H1 (cell line): ENCODE measurements at regions not wholly inside any gene's neighbourhood (a gene's known extent, or its start where the extent isn't known, plus 50 kb on each side); places are given as distances from the start of the nearest gene placed in this dataset.

ENCODE experiments used
- CTCF ChIA-PET: fragments of 300-600 bp; sonication (Branson Sonifier 250); formaldehyde crosslinking; loops from one replicate; lab custom pipeline; 2021; ENCODE audit not compliant: partially characterized antibody; lab: Charles Lee
- POLR2A ChIA-PET: fragments of 300-600 bp; sonication (Branson Sonifier 250); formaldehyde crosslinking; loops from one replicate; lab custom pipeline; 2021; ENCODE audit warnings: inconsistent platforms; ENCODE audit not compliant: partially characterized antibody; lab: Charles Lee
- DNase-seq, 2 experiments: peaks; one replicate each; pipeline versions ENCODE4 v3.0.0 to v3.0.0-alpha.2; 2010 to 2022; ENCODE audit warnings: low spot score in 2 of 2, low read depth in 1 of 2, mixed read lengths in 1 of 2
- FAIRE-seq: peaks from 2 replicates; lab custom pipeline; 2011; peaks lifted over from hg19 to GRCh38; lab: Jason Lieb, UNC
- H2AFZ ChIP-seq: 2 replicates; pipeline ENCODE4 v1.8.1; 2012; ENCODE audit warnings: low read length, inconsistent platforms
- H2AK5ac ChIP-seq: 2 replicates; pipeline ENCODE4 v1.6.1; 2013; ENCODE audit warnings: low read depth, low read length
- H2BK120ac ChIP-seq: replicated peaks from 2 replicates; pipeline ENCODE3; 2013; ENCODE audit warnings: low read depth, low read length, inconsistent platforms
- H2BK12ac ChIP-seq: 2 replicates; pipeline ENCODE4 v1.6.1; 2013; ENCODE audit warnings: low read depth, low read length
- H2BK15ac ChIP-seq: 2 replicates; pipeline ENCODE4 v1.6.1; 2013; ENCODE audit warnings: low read length
- H2BK20ac ChIP-seq: 2 replicates; pipeline ENCODE4 v1.6.1; 2013; ENCODE audit warnings: low read length
- H2BK5ac ChIP-seq: 2 replicates; pipeline ENCODE4 v1.6.1; 2013; ENCODE audit warnings: low read depth, low read length
- H3K14ac ChIP-seq: 2 replicates; pipeline ENCODE4 v1.6.1; 2013; ENCODE audit warnings: inconsistent platforms; ENCODE audit not compliant: insufficient read length
- H3K18ac ChIP-seq: 2 replicates; pipeline ENCODE4 v1.6.1; 2013; ENCODE audit warnings: low read length; ENCODE audit errors: extremely low read depth
- H3K23ac ChIP-seq: 2 replicates; pipeline ENCODE4 v1.6.1; 2013; ENCODE audit warnings: inconsistent platforms; ENCODE audit not compliant: insufficient read length
- H3K23me2 ChIP-seq: 2 replicates; pipeline ENCODE4 v1.6.1; 2013; ENCODE audit warnings: low read depth, low read length
- H3K27ac ChIP-seq: 2 replicates; pipeline ENCODE4 v1.6.1; 2011; ENCODE audit warnings: low read depth, low read length, inconsistent platforms
- H3K27me3 ChIP-seq, 4 experiments: replicated peaks in 1 of 4; 1 replicate in 1 of 4; 2 replicates in 3 of 4; pipeline versions ENCODE4 v1.6.1 to v1.8.1; 2011 to 2013; ENCODE audit warnings: low read length in 3 of 4, mild to moderate bottlenecking in 3 of 4, inconsistent platforms in 2 of 4, mixed read lengths in 2 of 4, moderate library complexity in 1 of 4; ENCODE audit not compliant: control insufficient read depth in 3 of 4, insufficient read depth in 3 of 4; ENCODE audit errors: extremely low read depth in 1 of 4
- H3K36me3 ChIP-seq, 4 experiments: 2 replicates each; pipeline versions ENCODE4 v1.6.1 to v1.8.1; 2011 to 2013; ENCODE audit warnings: mild to moderate bottlenecking in 4 of 4, low read length in 3 of 4, moderate library complexity in 2 of 4, control low read depth in 1 of 4, inconsistent platforms in 1 of 4; ENCODE audit not compliant: insufficient read depth in 4 of 4, control insufficient read depth in 2 of 4
- H3K4ac ChIP-seq: replicated peaks from 2 replicates; pipeline ENCODE3; 2013; ENCODE audit warnings: low read length, low read depth, mixed read lengths, inconsistent platforms; ENCODE audit not compliant: insufficient read length
- H3K4me1 ChIP-seq, 4 experiments: replicated peaks in 1 of 4; 1 replicate in 1 of 4; 2 replicates in 3 of 4; pipeline versions ENCODE4 v1.6.1 to v1.8.1; 2011 to 2013; ENCODE audit warnings: low read length in 3 of 4, inconsistent platforms in 2 of 4, mixed read lengths in 1 of 4; ENCODE audit not compliant: insufficient read depth in 4 of 4, control insufficient read depth in 3 of 4
- H3K4me2 ChIP-seq, 2 experiments: 2 replicates each; pipeline versions ENCODE4 v1.6.1 to v1.8.1; 2011 to 2013; ENCODE audit warnings: low read depth in 2 of 2, low read length in 2 of 2, control low read depth in 1 of 2, inconsistent platforms in 1 of 2, mild to moderate bottlenecking in 1 of 2; ENCODE audit not compliant: insufficient read depth in 1 of 2
- H3K4me3 ChIP-seq, 4 experiments: fragments of 200-600, 300-600 bp in 1 of 4; sonication (generic), shearing (Covaris generic), sonication (Bioruptor Twin) in 1 of 4; 2 replicates each; pipeline versions ENCODE4 v1.5.1 to v1.8.1; 2011 to 2016; ENCODE audit warnings: low read length in 4 of 4, low read depth in 3 of 4, control low read depth in 2 of 4, inconsistent platforms in 2 of 4, mild to moderate bottlenecking in 2 of 4, mixed read lengths in 1 of 4, moderate library complexity in 1 of 4; ENCODE audit not compliant: insufficient read depth in 2 of 4; ENCODE audit errors: extremely low read depth in 1 of 4
- H3K56ac ChIP-seq: replicated peaks from 2 replicates; pipeline ENCODE3; 2013; ENCODE audit warnings: low read depth, mild to moderate bottlenecking, mixed read lengths, low read length, inconsistent platforms; ENCODE audit not compliant: insufficient read length
- H3K79me1 ChIP-seq: 2 replicates; pipeline ENCODE4 v1.6.1; 2013; ENCODE audit warnings: low read depth, low read length, control low read depth
- H3K79me2 ChIP-seq, 2 experiments: 2 replicates each; pipeline versions ENCODE4 v1.6.1 to v1.8.1; 2012 to 2013; ENCODE audit warnings: low read length in 2 of 2, mild to moderate bottlenecking in 2 of 2, inconsistent platforms in 1 of 2; ENCODE audit not compliant: insufficient read depth in 2 of 2, control insufficient read depth in 1 of 2
- H3K9ac ChIP-seq, 4 experiments: replicated peaks in 1 of 4; 1 replicate in 1 of 4; 2 replicates in 3 of 4; pipeline versions ENCODE4 v1.6.1 to v1.8.1; 2011 to 2013; ENCODE audit warnings: low read depth in 3 of 4, low read length in 3 of 4, control low read depth in 2 of 4, mild to moderate bottlenecking in 2 of 4, moderate library complexity in 2 of 4, inconsistent platforms in 1 of 4; ENCODE audit errors: extremely low read depth in 1 of 4
- H3K9me3 ChIP-seq, 2 experiments: 2 replicates each; pipeline versions ENCODE4 v1.6.1 to v1.8.1; 2012 to 2013; ENCODE audit warnings: mild to moderate bottlenecking in 2 of 2, moderate library complexity in 2 of 2, control low read depth in 1 of 2, inconsistent platforms in 1 of 2, low read depth in 1 of 2, low read length in 1 of 2, mixed read lengths in 1 of 2; ENCODE audit not compliant: insufficient read depth in 2 of 2
- H4K20me1 ChIP-seq, 2 experiments: replicated peaks in 1 of 2; 2 replicates each; pipeline versions ENCODE3 to v1.8.1; 2011 to 2013; ENCODE audit warnings: inconsistent platforms in 2 of 2, low read length in 2 of 2, mild to moderate bottlenecking in 1 of 2; ENCODE audit not compliant: insufficient read depth in 2 of 2, control insufficient read depth in 1 of 2
- H4K5ac ChIP-seq: 2 replicates; pipeline ENCODE4 v1.6.1; 2013; ENCODE audit warnings: low read length, low read depth, mixed read lengths, inconsistent platforms; ENCODE audit not compliant: insufficient read length
- H4K8ac ChIP-seq: 2 replicates; pipeline ENCODE4 v1.8.0; 2013; ENCODE audit warnings: mild to moderate bottlenecking, moderate library complexity, low read length, inconsistent platforms; ENCODE audit not compliant: insufficient read depth; ENCODE audit errors: extremely low read depth
- H4K91ac ChIP-seq: replicated peaks from 2 replicates; pipeline ENCODE3; 2013; ENCODE audit warnings: low read length, mixed read lengths, inconsistent platforms; ENCODE audit not compliant: insufficient read length
- ASH2L ChIP-seq: fragments of 200-600, 300-600 bp; sonication (generic); IDR thresholded peaks from one replicate; pipeline ENCODE4 v1.7.1; 2017; ENCODE audit warnings: low read length
- BACH1 ChIP-seq: IDR thresholded peaks from 2 replicates; pipeline ENCODE4 v1.6.1; 2012; ENCODE audit warnings: low read length, improper control_type of control experiment
- CBX8 ChIP-seq: fragments of 300-800, 300-1000 bp; sonication (generic); IDR thresholded peaks from 2 replicates; pipeline ENCODE4 v1.7.1; 2016; ENCODE audit warnings: low read depth, low read length, borderline replicate concordance
- CHD2 ChIP-seq: IDR thresholded peaks from 2 replicates; pipeline ENCODE4 v1.6.1; 2012; ENCODE audit warnings: low read length, improper control_type of control experiment
- KDM5A ChIP-seq: fragments of 200-600 bp; IDR thresholded peaks from 2 replicates; pipeline ENCODE4 v1.7.1; 2012; ENCODE audit warnings: mild to moderate bottlenecking, low read length, inconsistent platforms, mixed read lengths
- WGBS, 2 experiments: shearing (Covaris generic) in 1 of 2; methylation state at CpG; one replicate each; pipeline versions ENCODE4 v1.1.6 to v1.1.7; 2013 to 2015; ENCODE audit warnings: low lambda C conversion rate in 2 of 2, mixed read lengths in 2 of 2, inconsistent platforms in 1 of 2, low coverage in 1 of 2, missing lambda C conversion rate in 1 of 2; ENCODE audit not compliant: insufficient replicate concordance in 2 of 2, insufficient coverage in 1 of 2, insufficient read length in 1 of 2; ENCODE audit errors: extremely low coverage in 1 of 2, missing lambda C conversion rate in 1 of 2; 5-methylcytosine and 5-hydroxymethylcytosine counted together

GRCh38 chr12:5195244-5195643 lies 151.6 kb downstream of the KCNA5 start:
- H4K20me1 ChIP-seq: no peaks in the 10 kb centered on the region
- no peak overlapping the region for H2BK5ac ChIP-seq
- no peak overlapping the region for H3K18ac ChIP-seq
- H3K79me1 ChIP-seq: no peaks in the 10 kb centered on the region
- DNase-seq: no peak
- no peak overlapping the region for H4K8ac ChIP-seq
- no peaks in the 10 kb centered on the region for H3K36me3 ChIP-seq
- H3K4ac ChIP-seq: no peak overlapping the region
- H2BK120ac ChIP-seq: no peak overlapping the region
- POLR2A ChIA-PET: no interaction called here
- no peaks in the 10 kb centered on the region for H3K9me3 ChIP-seq
- no peak overlapping the region for H2BK15ac ChIP-seq
- H3K23ac ChIP-seq: no peak overlapping the region
- no peak overlapping the region for H2BK12ac ChIP-seq
- no peak overlapping the region for H3K56ac ChIP-seq
- H3K9ac ChIP-seq: no peak overlapping the region
- no peaks in the 10 kb centered on the region for H3K4me1 ChIP-seq
- 95% methylated on average over 1 of the region's 1 CpG; no CpG with 5 or more reads in 1 of the 2 experiments for WGBS, 2 experiments
- CTCF ChIA-PET: interaction anchor here (0.9 to 9.4 kb wide), 6 partner anchors 11 to 793 kb away, joined by 3 to 112 read pairs (median 3); partner anchors contain the start of gene NTF3
- H3K4me3 ChIP-seq: no peak overlapping the region
- no peaks in the 10 kb centered on the region for H3K23me2 ChIP-seq
- H3K14ac ChIP-seq: no peak overlapping the region
- H2AFZ ChIP-seq: no peak overlapping the region
- H4K91ac ChIP-seq: no peak overlapping the region
- FAIRE-seq: no peak
- no peak overlapping the region for H3K27ac ChIP-seq
- no peak overlapping the region for H3K4me2 ChIP-seq
- no peak overlapping the region for H4K5ac ChIP-seq
- H3K27me3 ChIP-seq: no peaks in the 10 kb centered on the region; a peak in 1 of 7 replicates
- no peak overlapping the region for H2BK20ac ChIP-seq
- H2AK5ac ChIP-seq: no peak overlapping the region
- H3K79me2 ChIP-seq: no peaks in the 10 kb centered on the region
- TF ChIP-seq KDM5A (no peak), BACH1 (no peak), CHD2 (no peak), CBX8 (no peak), ASH2L (no peak)
